Activated CD4-positive, alpha-beta T cell treated with anti-CD3 and anti-CD28 coated beads, Interleukin-2, amount 10 ng/mL, durations not matched to agents 7 days and 5 days (primary cell): ENCODE measurements at regions not wholly inside any gene's neighbourhood (a gene's known extent, or its start where the extent isn't known, plus 50 kb on each side); places are given as distances from the start of the nearest gene placed in this dataset.
"Not testable (repeated sequence)": the region's sequence is repeated elsewhere in the genome, so short reads cannot be mapped to it uniquely, and the experiment has no call there.

Experiments used
- CTCF ChIA-PET: fragments of 350-600 bp; sonication (Branson Sonifier 250); formaldehyde crosslinking; loops from one replicate; lab custom pipeline; 2021; ENCODE audit warnings: antibody characterized with exemption; lab: Charles Lee
- POLR2A ChIA-PET: fragments of 350-600 bp; sonication (Branson Sonifier 250); formaldehyde crosslinking; loops from one replicate; lab custom pipeline; 2021; ENCODE audit warnings: antibody characterized with exemption; lab: Charles Lee
- DNase-seq: peaks from one replicate; pipeline ENCODE4 v3.0.0-alpha.2; 2020
- H3K27ac Mint-ChIP-seq: one replicate; pipeline ENCODE4 v1.8.0; 2021; ENCODE audit warnings: mild to moderate bottlenecking, moderate library complexity, mixed read lengths
- H3K27me3 Mint-ChIP-seq: one replicate; pipeline ENCODE4 v1.8.0; 2021; ENCODE audit warnings: mixed read lengths
- H3K36me3 Mint-ChIP-seq: one replicate; pipeline ENCODE4 v1.8.0; 2021; ENCODE audit warnings: low read depth, mixed read lengths
- H3K4me1 Mint-ChIP-seq: one replicate; pipeline ENCODE4 v1.8.0; 2021; ENCODE audit warnings: mixed read lengths
- H3K4me3 Mint-ChIP-seq: one replicate; pipeline ENCODE4 v1.8.0; 2021; ENCODE audit warnings: mild to moderate bottlenecking, moderate library complexity, mixed read lengths
- H3K9me3 Mint-ChIP-seq: one replicate; pipeline ENCODE4 v1.8.0; 2021; ENCODE audit warnings: mixed read lengths

GRCh38 chr2:210946395-210946794 is 390.0 kb downstream of the CPS1 start:
- no peaks in the 10 kb centered on the region for H3K36me3 Mint-ChIP-seq
- no peak for DNase-seq
- H3K4me3 Mint-ChIP-seq, result no peak overlapping the region
- H3K27me3 Mint-ChIP-seq, result no peaks in the 10 kb centered on the region
- ChIA-PET CTCF (no interaction called here), POLR2A (no interaction called here)
- H3K4me1 Mint-ChIP-seq, result no peaks in the 10 kb centered on the region
- H3K27ac Mint-ChIP-seq, result no peak overlapping the region
- no peaks in the 10 kb centered on the region for H3K9me3 Mint-ChIP-seq

- H3K27me3 Mint-ChIP-seq, H3K4me1 Mint-ChIP-seq, H3K9me3 Mint-ChIP-seq, H3K4me3 Mint-ChIP-seq, CTCF ChIA-PET, H3K36me3 Mint-ChIP-seq, H3K27ac Mint-ChIP-seq, DNase-seq, POLR2A ChIA-PET: not testable (repeated sequence)
These were observed 394.1 kb downstream of the CPS1 start for GRCh38 chr2:210950434-210951060.

DNA sequence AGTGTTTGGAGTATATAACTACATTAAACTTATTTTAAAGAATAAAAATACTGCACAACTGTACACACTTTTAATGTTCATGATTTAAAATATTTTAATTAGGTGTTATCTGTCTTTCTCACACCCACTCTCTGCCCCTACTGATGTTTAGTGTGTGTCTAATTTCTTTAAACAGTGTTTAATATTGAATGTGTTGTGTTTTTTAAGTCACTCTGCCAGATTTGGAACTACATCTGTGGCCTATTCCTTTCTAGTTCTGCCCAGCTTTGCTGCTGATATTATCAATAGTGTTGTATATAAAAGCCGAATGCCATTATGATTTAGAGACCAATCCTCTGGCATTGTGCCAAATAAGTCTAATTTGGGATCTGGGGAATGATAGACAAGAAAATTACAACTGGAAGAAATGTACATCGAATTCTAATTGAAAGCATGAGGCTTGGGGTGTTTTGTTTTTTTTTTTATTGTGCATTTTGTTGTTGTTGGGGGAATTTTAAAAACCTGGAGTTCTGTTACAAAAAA is 398.0 kb downstream of the CPS1 start:
- ChIA-PET POLR2A (no interaction called here), CTCF (no interaction called here)
- no peak overlapping the region for H3K4me3 Mint-ChIP-seq
- no peaks in the 10 kb centered on the region for H3K9me3 Mint-ChIP-seq
- H3K27me3 Mint-ChIP-seq, result no peaks in the 10 kb centered on the region
- no peaks in the 10 kb centered on the region for H3K4me1 Mint-ChIP-seq
- no peak overlapping the region for H3K27ac Mint-ChIP-seq
- no peaks in the 10 kb centered on the region for H3K36me3 Mint-ChIP-seq
- DNase-seq, result no peak

- no peak overlapping the region for H3K4me3 Mint-ChIP-seq
- no peaks in the 10 kb centered on the region for H3K36me3 Mint-ChIP-seq
- POLR2A ChIA-PET, result no interaction called here
- no peaks in the 10 kb centered on the region for H3K4me1 Mint-ChIP-seq
- H3K9me3 Mint-ChIP-seq, result no peaks in the 10 kb centered on the region
- DNase-seq, result no peak
- H3K27ac Mint-ChIP-seq, result no peak overlapping the region
- CTCF ChIA-PET, result no interaction called here
- H3K27me3 Mint-ChIP-seq, result no peaks in the 10 kb centered on the region
These were observed 399.2 kb downstream of the CPS1 start for GRCh38 chr2:210955591-210955990.

DNA sequence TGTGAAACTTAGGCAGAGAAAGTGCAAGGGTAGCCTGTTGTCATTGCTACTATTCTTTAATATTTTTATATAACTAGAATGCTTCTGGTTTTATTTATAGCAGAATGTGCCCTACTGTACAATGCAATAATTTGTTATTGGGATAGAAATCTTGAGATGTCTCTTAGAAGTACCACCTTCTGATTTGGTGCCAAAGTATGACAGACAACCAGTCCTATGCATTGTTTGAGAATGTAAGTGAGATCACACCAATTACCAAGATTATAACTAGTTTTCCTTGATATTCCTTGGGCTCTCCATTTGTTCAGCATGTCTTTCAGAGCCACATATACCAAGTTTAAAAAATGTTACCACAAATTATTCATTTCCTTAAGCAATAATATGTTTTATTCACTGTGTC is 399.7 kb downstream of the CPS1 start:
- no peaks in the 10 kb centered on the region for H3K9me3 Mint-ChIP-seq
- POLR2A ChIA-PET, result no interaction called here
- CTCF ChIA-PET, result no interaction called here

DNA sequence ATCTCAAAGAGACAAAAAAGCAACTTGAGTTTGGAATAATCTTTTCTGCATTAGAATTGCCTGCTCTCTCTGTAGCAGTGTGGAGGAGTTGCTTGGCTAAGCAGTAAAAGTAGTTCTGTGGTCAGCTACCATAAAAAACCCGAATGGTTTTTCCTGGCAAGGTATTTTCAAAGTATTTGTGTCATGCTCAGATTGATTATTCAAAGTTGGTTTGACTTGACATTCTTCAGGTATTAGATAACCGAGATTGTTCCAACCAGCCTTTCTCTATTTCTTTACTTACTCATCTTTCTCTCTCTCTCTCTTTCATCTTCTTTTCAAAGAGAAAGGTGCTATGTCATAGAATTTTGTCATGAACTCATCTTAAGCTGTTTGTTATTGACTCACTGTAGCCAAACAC is 404.9 kb downstream of the CPS1 start:
- no peak for DNase-seq
- Mint-ChIP-seq H3K27ac (no peak overlapping the region), H3K36me3 (no peaks in the 10 kb centered on the region), H3K27me3 (no peaks in the 10 kb centered on the region), H3K9me3 (no peaks in the 10 kb centered on the region), H3K4me3 (no peak overlapping the region), H3K4me1 (no peaks in the 10 kb centered on the region)
- ChIA-PET POLR2A (no interaction called here), CTCF (no interaction called here)

More for the DNA sequence above, 399.7 kb downstream of the CPS1 start:
- DNase-seq, result no peak
- Mint-ChIP-seq H3K36me3 (no peaks in the 10 kb centered on the region), H3K27me3 (no peaks in the 10 kb centered on the region), H3K4me1 (no peaks in the 10 kb centered on the region), H3K27ac (no peak overlapping the region), H3K4me3 (no peak overlapping the region)

DNA sequence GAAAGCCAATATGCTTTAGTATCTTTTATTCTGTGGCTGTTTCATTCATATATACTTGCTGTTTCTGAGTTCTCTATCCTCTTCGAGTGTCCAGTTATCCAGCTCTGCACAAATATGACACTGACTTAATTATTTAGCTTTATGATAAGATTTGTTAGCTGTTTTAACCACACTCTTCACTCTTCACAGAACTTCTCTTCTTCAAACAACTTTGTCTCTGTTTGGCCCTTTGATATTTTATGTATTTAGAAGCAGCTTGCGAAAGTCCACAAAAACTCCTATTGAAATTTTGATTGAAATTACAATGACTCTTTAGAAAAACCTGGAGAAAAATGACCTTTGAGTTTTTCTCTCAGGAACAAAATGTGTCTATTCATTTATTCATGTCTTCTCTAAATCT is 407.0 kb downstream of the CPS1 start:
- ChIA-PET CTCF (no interaction called here), POLR2A (no interaction called here)
- Mint-ChIP-seq H3K27ac (no peak overlapping the region), H3K36me3 (no peaks in the 10 kb centered on the region), H3K27me3 (no peaks in the 10 kb centered on the region), H3K9me3 (no peaks in the 10 kb centered on the region), H3K4me3 (no peak overlapping the region), H3K4me1 (no peaks in the 10 kb centered on the region)
- DNase-seq, result no peak

- POLR2A ChIA-PET, result no interaction called here
- Mint-ChIP-seq H3K27me3 (no peaks in the 10 kb centered on the region), H3K4me3 (no peak overlapping the region), H3K4me1 (no peaks in the 10 kb centered on the region), H3K36me3 (no peaks in the 10 kb centered on the region), H3K9me3 (no peaks in the 10 kb centered on the region), H3K27ac (no peak overlapping the region)
- CTCF ChIA-PET, result no interaction called here
- no peak for DNase-seq
These were observed 407.9 kb downstream of the CPS1 start for GRCh38 chr2:210964141-210964764.

DNA sequence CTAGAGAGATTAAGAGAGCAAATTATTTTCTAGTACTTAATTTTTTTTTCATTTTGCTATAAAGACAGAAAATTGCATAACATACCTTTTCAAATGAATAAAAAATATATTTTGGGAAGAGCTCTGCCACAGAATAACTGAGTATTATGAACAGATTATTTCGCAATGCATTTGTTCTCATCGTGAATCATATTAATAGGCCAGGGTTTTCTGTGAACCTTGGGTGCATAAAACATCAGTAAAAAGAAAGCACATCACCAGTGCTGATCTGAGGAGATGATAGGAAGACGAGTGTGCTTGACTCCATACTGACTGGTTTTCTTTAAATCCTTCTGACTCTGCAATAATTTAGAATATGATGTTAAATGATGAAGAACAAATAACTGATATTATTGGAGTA is 409.1 kb downstream of the CPS1 start:
- Mint-ChIP-seq H3K27ac (no peak overlapping the region), H3K4me1 (no peaks in the 10 kb centered on the region), H3K9me3 (no peaks in the 10 kb centered on the region), H3K27me3 (no peaks in the 10 kb centered on the region), H3K4me3 (no peak overlapping the region), H3K36me3 (no peaks in the 10 kb centered on the region)
- CTCF ChIA-PET, result no interaction called here
- no peak for DNase-seq
- POLR2A ChIA-PET, result no interaction called here

DNA sequence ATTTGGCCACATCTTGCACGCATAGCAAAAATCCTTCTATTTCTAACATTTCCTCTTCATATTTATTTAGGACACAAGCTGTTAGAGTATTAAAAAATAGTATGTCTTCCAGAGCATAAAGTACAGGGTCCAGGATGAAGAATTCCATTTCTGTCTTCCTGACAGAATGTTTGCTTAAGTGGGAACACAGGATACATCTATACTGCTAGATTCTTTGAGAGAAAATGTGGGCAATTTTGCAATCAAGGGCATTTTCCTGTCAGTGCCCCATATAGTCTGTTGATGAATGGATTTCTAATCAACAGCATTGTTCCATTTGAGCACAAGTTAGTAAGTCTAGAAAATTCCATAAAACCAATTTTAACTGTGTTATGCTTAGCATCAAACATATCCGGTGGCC is 409.9 kb downstream of the CPS1 start:
- ChIA-PET CTCF (no interaction called here), POLR2A (no interaction called here)
- Mint-ChIP-seq H3K9me3 (no peaks in the 10 kb centered on the region), H3K36me3 (no peaks in the 10 kb centered on the region), H3K27ac (no peak overlapping the region), H3K27me3 (no peaks in the 10 kb centered on the region), H3K4me1 (no peaks in the 10 kb centered on the region), H3K4me3 (no peak overlapping the region)
- no peak for DNase-seq

DNA sequence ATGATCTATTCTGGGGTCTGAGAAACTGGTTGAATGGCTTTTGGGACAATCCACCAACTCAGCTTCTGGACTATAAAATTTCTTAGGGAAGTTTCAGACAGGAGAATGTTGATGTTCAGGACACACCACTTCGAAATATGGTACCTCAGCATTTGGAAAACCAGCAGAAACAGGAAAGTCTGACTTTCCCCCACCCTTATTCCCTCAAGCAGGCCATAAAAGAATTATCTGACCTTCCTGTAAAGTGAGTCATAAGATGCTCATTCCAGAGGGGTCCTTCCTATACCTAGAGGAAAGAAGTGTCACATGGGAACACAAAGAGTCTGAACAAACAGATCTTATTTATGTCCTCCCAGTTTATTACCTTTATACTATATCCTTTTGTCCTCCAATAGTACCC is 415.0 kb downstream of the CPS1 start:
- Mint-ChIP-seq H3K4me3 (no peak overlapping the region), H3K27ac (no peak overlapping the region), H3K27me3 (no peaks in the 10 kb centered on the region), H3K9me3 (no peaks in the 10 kb centered on the region), H3K4me1 (no peaks in the 10 kb centered on the region), H3K36me3 (no peaks in the 10 kb centered on the region)
- CTCF ChIA-PET, result no interaction called here
- DNase-seq, result no peak
- POLR2A ChIA-PET, result no interaction called here

DNA sequence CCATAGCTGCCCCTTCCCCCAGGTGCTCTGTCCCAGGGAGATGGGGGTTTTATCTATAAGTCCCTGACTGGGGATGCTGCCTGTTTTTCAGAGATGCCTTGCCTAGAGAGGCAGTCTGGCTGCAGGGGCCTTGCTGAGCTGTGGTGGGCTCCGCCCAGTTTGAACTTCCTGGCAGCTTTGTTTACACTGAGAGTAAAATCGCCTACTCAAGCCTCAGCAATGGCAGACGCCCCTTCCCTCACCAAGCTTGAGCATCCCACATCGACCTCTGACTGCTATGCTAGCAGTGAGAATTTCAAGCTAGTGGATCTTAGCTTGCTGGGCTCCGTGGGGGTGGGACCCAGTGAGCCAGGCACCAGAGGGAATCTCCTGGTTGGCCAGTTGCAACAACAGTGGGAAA is 430.4 kb downstream of the CPS1 start:
- H3K4me1 Mint-ChIP-seq, POLR2A ChIA-PET, H3K27ac Mint-ChIP-seq, H3K27me3 Mint-ChIP-seq, H3K36me3 Mint-ChIP-seq, H3K4me3 Mint-ChIP-seq, DNase-seq, H3K9me3 Mint-ChIP-seq, CTCF ChIA-PET: not testable (repeated sequence)

DNA sequence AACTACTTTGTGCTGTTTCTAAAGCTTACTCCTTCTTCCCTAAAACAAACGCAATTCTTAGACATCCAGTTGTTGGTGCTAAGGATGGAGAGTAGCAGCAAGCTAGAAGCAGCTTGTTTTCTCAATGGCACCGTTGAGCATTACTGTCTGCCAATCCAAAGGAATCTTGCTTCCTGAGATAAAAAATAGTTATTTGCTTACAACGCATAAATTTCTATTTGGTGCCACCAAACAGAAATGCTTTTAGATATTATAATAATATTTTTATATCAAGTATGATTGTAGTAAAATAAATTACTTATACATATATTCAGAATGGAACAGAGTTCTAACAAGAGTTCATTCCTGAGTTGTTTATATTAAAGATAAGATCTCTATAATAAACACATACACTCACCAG is 434.7 kb downstream of the CPS1 start:
- Mint-ChIP-seq H3K27ac (no peak overlapping the region), H3K9me3 (peaks cover 3% of the 10 kb centered on the region), H3K4me1 (no peaks in the 10 kb centered on the region), H3K4me3 (no peak overlapping the region), H3K27me3 (no peaks in the 10 kb centered on the region), H3K36me3 (no peaks in the 10 kb centered on the region)
- ChIA-PET POLR2A (no interaction called here), CTCF (no interaction called here)
- no peak for DNase-seq

DNA sequence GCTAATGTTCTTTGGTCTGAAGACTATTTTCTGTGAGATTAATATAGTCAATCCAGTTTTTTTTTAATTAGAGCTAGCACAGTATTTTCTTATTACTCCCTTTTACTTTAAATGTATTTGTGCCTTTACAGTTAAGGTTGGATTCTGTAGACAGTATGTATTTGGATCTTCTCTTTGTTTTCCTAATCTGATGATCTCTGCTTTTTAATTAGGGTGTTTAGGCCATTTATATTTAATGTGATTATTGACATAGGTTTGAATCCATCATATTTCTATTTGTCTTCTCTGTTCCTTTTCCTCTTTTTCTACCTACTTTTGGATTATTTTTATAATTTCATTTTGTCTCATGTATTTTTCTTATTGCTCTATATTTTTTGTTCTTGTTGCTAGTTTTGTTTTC is 437.7 kb downstream of the CPS1 start:
- CTCF ChIA-PET, result no interaction called here
- DNase-seq, result no peak
- POLR2A ChIA-PET, result no interaction called here
- no peaks in the 10 kb centered on the region for H3K27me3 Mint-ChIP-seq
- H3K4me1 Mint-ChIP-seq, result no peaks in the 10 kb centered on the region
- no peak overlapping the region for H3K27ac Mint-ChIP-seq
- H3K9me3 Mint-ChIP-seq, result no peaks in the 10 kb centered on the region
- H3K4me3 Mint-ChIP-seq, result no peak overlapping the region
- H3K36me3 Mint-ChIP-seq, result no peaks in the 10 kb centered on the region
